CD4-positive, alpha-beta T cell treated with Interleukin-6 at 100 ng/mL for 8 hours (primary cell): ENCODE measurements at regions not wholly inside any gene's neighbourhood (a gene's known extent, or its start where the extent isn't known, plus 50 kb on each side); places are given as distances from the start of the nearest gene placed in this dataset.

Source experiments
- DNase-seq: peaks from one replicate; pipeline ENCODE4 v3.0.0-alpha.2; 2020; ENCODE audit warnings: mixed read lengths, low spot score

DNA sequence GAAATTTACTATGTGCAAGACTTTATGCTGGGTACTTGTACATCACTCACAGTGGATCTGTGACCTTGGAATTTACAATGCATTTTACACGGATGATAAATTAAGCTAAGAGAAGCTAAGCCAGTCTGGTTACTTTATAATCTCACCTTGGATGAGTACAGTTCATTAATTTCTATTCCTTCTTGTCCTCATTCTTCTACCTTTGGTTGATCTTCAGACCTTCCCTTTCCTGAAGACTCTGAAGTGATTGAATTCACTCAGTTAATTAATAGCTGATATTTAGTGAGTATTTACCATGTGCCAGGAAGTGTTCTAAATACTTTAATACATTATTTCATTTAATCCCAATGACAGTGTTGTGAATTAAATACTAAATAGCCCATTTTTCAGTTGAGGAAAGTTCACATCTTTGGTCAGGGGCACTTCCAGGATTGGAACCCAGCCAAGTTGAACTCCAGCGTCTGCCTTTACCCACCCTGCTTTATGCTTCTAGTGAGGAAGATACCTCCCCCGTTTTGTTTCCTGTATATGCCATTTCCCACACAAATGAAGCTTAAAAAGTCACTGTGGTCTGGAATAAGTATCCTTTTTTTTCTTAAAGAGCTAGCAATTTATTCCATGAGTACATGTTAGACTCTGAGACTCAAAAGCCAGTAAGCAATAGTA is 146.6 kb downstream of the TLR5 start:
- DNase-seq = no peak

DNA sequence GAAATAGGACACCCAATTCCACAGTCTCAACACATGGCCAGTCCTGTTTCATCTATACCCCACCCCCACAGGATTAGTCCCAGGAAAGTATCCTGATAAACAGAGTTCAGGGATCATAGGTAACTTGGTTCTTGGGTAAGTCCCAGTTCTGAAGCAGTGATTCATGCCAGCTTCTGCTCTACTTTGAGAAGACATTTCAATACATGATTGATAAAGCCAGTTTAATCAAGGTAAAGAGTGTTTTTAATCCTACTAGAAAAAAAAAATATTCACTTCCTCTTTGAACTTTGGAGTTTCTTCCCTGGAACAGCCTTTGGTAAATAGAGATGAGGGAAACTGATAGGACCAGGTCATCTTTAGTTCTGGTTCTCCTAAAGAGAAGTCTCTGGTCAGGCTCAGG is 142.4 kb downstream of the TLR5 start:
- DNase-seq = no peak

DNA sequence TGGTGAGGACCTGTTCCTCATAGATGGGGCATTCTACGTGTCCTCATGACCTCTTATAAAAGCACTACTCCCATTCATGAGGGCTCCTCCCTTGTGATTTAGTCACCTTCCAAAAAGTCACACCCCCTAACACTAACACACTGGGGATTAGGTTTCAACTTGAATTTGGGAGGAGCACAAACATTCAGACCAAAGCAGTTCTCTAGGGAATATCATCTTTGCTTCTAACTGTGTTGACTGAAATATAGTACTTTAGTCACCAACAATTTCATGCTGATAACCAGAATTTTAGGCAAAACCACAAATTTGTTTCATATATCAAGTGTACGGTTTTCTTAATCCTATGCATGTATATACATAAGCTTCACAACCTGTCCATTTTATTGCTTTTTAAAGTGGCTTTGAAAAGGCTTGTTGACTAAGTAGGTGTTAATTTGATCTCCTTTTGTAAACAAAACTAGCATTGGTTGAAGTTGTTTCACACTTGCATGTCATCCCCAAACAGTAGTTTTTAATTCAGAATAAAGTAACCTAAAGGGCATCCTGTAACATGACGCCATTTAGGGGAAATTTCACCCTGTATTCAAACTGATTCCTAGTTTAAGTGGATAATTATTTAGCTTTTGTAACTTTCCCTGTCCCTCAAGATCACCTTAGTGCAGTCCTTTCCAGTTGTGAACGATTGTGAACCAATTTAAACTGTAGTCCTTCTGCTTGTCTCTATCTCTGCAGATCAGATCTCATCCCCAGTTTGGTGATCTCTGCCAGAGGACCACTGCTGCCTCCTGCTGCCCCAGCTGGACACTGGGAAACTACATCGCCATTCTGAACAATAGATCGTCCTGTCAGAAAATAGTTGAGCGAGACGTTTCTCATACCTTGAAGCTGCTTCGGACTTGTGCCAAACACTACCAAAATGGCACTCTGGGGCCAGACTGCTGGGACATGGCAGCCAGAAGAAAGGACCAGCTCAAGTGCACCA is 141.1 kb downstream of the TLR5 start:
- no peak for DNase-seq

DNA sequence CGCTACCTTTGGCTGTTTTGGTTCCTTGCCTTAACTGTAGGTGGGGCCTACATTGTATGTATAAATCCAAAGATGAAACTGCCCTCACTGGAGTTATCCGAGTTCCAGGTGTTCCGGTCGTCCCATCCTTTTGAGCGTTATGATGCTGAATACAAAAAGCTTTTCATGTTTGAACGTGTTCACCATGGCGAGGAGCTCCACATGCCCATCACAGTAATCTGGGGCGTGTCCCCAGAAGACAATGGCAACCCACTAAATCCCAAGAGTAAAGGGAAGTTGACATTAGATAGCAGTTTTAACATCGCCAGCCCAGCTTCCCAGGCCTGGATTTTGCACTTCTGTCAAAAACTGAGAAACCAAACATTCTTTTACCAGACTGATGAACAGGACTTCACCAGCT is 139.5 kb downstream of the TLR5 start:
- no peak for DNase-seq

DNA sequence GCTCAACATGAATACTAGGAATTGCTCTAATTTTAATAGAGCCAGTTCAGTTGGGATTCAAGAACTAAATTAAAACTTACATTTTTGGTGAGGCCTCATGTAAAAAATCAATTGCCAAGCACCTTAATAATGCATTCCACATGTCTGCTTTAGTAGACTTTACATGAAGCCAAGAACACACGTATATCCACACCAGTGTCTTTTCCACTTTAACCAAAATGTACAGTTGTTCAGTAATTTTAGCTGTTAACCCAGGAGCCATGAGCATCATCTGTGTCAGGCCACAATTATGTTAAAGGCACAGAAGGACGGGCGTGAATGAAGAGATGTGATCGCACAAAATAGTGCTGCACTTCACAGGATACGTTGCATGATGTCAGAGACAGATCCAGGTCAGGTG is 136.7 kb downstream of the TLR5 start:
- DNase-seq = no peak

DNA sequence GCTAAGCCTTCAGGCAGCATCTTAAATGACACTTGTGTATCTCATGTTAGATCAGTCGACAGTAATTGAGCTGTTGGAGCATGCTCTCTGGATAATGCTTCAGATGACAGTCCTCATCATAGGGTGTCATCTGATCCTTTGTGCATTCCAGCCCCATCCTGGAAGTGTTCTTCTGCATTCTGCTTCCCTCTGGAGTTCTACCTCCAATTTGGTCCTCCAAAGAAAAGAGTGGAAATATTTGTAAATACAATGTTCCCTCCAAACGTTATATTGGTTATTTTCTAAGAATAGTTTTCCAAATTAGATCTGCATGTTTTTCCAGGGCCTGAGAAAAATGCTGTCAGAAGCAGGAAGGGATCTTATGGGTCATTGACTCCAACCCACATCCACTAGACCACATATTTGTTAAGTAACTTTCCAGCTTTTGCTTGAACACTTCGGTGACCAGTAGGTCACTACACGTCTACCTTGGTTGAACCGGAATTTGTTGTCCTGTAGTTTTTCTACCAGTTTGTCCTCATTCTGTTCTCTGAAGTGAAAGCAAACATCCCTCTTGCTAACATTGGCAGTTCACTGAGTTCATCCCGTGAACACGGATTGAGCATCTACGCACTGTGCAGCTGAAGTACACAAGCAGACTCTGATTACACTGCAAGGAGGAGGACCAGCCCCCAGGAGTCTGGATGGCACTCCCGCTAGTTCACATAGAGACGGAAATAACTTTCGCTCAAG is 136.0 kb downstream of the TLR5 start:
- no peak for DNase-seq

DNA sequence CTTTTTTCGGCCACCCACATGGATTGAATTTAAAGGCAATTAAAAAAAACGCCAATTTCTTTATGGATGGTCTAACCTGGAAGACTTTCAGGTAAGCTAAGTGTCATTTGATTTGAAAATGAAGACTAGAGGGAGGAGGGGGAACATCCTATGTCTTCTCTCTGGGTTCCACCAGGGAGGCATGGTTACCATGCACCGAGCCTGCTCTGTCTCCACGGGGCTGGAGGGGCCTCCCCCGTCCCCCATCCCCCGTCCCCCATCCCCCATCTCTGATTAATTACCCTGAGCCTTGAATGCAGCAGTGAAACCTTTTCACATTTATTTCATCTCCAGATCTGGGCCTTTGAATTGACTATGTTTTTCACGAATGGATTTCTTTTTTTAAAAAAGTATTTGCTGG is 135.1 kb downstream of the TLR5 start:
- no peak for DNase-seq

DNA sequence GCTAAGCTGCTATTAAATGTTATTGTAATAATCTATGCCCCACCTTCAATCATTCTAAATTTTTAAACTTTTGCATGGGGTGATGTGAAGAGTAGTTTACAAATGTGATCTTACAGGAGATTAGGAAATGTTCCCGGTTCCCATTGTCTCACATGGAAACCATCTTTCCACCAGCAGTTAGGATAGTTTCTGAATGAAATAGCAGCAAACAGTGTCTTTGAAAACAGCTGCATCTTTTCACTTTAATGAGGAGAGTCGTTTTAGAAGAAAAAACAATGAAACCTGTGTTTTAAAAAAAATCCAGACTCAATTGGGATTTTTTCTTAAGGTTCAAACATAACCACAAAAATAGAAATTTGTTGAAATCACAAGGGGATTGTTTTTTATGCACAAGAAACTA is 134.2 kb downstream of the TLR5 start:
- no peak for DNase-seq

DNA sequence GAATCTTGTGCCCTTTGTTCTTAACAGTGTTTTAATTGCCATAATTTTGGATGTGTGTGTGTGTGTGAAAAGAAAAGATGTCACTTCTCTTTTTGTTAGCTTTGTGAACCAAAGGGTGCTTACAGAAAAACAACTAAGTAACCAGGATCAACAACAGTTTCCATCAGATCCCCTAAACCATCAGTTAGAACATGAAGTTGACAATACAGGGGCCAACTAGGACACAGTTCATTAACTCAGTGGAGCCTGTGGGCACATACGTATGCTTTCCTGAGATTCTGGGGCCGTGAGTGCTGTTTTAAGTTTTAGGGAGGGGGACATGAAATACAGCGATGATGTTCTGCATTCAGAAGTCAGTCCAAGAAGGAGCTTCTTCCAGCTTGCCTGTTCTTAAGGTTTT is 133.6 kb downstream of the TLR5 start:
- DNase-seq = no peak

DNA sequence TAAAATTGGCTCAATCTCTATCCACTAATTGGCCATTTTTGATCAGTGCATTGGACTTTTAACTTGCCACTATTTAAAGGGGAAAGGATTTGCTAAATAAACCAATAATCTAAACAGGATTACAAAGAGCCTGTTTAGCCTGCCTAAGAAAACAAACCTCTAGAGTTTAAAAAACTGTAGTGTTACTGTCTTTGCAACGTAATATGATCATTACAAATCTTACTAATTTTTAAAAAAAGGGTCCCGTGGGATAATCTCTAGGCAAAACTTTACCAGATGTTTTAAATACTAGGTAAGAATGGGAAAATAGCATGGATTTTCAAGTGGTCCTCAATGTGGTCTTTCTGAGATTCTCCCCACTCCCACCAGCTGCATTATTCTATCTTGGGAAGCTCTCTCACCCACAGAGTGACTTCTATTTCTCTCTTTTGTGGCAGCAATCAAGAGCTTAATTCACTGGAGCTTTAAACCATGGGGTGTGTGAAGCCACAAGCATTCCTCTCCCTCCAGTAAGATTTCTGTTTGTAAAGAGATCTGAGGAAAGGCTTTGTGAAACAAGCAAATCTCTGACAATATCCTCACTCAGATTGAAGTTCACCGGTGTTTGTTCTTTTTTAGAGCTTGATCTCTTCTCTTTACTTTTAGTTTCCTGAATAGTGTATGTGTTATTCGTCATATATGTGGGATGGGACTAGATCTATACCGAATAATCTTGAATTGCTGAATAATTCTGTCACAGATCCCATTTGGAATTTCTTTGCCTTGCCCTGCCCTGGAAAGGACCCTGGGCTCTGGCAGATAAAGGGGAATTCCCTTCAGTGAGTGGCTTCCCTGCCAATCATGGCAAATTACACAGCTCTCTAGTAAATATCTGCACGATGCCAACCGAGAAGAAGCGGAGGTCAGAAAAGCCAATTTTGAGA is 132.2 kb downstream of the TLR5 start:
- no peak for DNase-seq

DNA sequence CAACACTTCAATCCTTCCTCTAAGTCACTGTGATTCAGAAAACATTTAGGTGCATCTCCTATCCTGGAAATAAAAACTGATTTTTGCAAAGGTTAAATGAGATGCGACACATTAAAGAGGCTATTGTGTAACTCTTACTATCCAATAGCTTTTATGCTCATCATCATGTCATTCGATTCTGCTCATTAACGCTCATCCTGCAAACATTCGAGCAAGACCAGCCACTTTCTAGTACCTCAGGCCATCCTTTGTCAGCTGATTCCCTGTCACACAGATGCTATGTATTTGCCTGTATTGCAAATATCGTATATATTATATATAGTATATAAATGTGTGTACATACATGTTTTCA is 131.6 kb downstream of the TLR5 start:
- no peak for DNase-seq

DNA sequence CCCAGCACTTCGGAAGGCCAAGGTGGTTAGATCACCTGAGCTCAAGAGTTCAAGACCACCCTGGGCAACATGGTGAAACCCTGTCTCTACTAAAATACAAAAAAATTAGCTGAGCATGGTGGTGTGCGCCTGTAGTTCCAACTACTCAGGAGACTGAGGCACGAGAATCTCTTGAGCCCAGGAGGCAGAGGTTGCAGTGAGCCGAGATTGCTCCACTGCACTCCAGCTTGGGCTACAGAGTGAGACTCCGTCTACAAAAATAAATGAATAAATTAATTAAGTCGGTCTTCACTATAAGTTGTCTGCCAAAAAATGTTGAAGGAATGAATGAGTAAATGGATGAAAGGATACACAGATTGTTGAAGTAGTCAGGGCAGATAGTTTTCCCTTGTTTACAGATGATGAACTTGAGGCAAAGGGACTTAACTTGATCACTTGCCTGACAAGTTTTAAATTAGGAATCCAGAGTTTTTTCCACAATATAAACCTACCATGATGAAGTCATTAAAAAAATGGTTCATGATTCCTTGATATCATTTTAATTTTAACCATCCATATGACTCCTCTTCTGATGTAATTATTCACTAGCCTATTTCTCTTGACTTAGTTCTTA is 130.8 kb downstream of the TLR5 start:
- DNase-seq = no peak

DNA sequence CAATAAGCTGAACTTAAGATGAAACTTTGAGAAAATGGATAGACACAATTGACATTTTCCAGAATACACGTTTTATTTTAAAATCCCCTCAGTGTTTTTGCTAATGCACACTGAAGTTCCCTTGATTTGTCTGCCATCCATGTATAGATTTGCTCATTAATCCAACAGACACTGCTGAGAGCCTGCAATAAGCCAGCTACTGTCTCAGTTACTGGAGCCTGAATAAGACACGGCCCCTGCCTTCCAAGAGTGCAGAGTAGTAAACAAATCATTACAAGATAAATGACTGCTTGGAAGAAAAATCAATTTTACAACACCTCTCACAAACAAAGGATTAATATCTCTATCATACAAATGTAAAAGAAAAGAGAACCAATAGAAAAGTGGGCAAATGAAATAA is 130.1 kb downstream of the TLR5 start:
- no peak for DNase-seq

DNA sequence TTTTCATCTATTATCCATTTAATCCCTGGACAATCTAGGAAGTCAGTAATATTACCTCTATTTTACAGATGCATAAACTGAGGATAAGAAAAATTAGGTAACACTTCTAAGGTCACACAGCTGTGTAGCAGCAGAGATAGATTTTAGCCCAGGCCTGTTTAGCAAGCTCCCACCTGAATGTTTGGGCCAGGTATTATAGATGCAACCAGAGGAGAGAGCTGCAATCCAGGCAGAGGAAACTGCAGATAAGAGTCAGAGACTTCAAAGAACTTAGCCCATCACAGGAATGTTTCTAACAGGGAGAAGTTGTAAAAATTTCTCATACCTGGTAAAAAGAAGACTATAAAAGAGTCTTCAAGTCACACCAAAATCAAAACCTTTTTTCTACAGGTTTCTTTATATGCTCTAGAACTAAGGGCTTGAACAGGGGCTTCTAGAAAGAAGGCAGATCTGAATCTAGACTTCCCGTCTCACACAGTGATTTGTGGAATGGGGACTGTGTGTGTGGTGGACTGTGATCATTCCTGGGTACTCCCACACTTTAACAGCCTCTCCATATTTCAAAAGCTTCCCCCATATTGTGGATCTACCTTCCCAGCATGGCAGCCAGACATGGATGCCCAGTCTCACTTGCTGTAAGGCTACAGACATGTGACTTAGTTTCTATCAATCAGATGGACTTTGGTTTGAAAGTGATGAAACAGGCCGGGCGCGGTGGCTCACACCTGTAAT is 128.7 kb downstream of the TLR5 start:
- no peak for DNase-seq

DNA sequence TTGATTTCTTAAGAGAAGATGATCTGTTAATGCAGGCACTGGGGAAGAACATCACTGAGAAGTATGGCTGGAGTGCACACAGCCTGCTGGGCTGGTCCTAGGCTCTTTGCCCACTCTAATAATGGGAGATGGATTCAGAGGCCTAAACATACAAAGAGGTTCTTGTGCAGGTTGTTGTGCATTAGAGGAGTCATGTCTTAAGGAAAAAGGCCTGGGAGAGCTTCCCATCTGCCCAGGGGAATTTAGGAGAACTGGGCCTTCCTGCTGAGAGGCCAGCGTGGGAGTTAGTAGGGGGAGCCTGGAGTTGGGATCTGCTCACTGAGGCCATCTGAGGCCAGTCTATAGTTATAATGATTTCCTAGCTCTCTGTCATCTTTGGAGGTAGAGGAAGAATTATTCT is 126.7 kb downstream of the TLR5 start:
- no peak for DNase-seq

DNA sequence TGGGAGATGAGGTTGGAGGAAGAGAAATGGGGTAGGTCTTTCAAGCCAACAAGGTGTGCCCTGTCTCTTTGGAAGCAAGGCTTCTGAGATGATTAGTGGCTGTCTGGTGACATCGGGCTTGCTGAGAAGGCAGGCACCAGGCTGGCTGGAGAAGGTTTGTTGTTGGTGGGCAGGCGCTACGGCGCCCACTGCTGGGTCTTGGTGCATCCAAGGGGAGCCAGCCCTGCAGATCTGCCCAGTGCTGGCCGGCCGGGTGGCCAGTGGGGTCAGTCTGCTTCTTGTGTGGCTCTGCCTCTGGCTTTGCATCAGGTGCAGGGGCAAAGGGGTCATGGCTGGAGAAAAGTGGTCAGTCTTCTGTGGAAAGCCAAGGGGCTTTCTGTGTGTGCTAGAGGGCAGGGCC is 126.2 kb downstream of the TLR5 start:
- no peak for DNase-seq

DNA sequence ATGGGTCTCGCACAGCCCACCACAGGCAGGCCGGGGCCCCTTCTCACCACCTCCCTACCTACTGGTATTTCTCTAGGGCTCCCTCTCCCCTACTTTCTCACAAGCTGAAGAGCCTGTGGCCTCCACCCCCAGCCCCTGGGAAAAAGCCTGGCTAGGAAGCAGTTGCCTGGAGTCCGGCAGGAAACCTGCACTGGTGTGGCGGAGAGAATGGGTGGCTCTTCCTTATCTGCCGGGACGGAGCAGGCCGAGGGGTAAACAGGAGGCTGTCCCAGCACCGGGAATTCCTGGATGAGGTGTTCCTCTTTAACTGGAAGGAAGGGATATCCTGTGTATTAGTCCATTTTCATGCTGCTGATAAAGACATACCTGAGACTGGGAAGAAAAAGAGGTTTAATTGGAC is 125.8 kb downstream of the TLR5 start:
- DNase-seq = no peak

DNA sequence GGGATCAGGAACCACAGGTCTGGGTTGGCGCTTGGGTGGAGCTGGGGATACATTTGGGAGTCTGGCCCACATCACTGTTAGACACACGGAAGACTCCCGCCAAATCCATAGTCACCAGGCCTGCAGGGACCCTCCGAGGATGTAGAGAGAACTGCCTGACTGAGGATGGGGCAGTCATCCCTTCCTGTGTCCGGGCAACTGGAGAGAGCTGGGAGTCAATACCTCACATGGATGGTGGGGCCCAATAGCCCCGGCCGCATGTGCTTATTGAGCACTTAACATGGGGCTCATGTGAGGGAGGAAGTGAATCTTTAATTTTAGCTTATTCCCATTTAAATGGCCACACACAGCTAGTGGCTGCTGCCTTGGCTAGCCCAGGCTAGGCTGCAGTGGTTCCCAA is 124.5 kb downstream of the TLR5 start:
- no peak for DNase-seq

DNA sequence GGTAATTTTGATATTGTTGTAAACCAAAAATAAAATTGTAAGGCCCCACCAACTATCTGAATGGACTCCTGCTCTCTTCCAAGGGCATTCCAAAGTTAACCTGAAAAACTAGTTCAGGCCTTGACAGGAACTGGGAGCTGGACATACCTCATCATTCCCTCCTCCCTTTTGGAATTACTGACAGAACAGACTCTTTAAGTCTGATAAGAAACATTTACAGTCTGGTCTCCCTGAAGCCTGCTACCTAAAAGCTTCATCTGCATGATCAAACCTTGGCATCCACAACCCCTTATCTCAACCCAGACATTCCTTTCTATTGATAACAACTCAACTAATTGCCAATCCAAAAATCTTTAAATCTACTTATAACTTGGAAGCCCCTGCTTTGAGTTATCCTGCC is 123.8 kb downstream of the TLR5 start:
- no peak for DNase-seq

DNA sequence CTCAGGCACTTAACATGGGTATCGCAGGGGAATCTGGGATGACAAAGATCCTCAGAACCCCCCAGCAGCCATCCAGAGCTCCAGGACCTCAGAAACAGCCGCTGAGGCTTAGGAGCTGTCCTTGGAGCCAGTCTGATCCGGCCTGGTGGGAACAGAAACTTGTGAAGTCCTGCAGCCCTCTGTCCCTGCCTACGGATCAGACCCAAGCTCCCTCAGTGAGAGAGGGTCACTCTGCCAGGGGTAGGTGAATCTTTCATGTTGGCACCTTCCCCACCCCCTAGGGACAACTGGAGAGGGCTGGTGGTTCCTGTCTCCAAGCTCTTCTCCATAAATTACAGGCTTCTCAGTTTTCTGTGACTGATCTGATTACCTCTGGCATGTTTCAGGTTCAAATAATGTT is 122.3 kb downstream of the TLR5 start:
- no peak for DNase-seq
